GM12878 (cell line): ENCODE measurements at regions not wholly inside any gene's neighbourhood (a gene's known extent, or its start where the extent isn't known, plus 50 kb on each side); places are given as distances from the start of the nearest gene placed in this dataset.

Source experiments
- CTCF ChIP-seq, 3 experiments: IDR thresholded peaks in 2 of 3; conservative IDR thresholded peaks in 1 of 3; 2 replicates each; pipeline ENCODE4 v1.5.1; 2011; ENCODE audit warnings: low read depth in 3 of 3, low read length in 3 of 3, mild to moderate bottlenecking in 3 of 3, control low read depth in 2 of 3, moderate library complexity in 2 of 3, inconsistent platforms in 1 of 3, mixed read lengths in 1 of 3; ENCODE audit not compliant: control insufficient read depth in 2 of 3, insufficient read depth in 1 of 3; ENCODE audit errors: extremely low read depth in 1 of 3
- FOXM1 ChIP-seq: IDR thresholded peaks from 2 replicates; pipeline ENCODE4 v1.6.1; 2012; ENCODE audit warnings: low read depth, mild to moderate bottlenecking, inconsistent platforms, low read length, moderate library complexity
- MYC ChIP-seq: IDR thresholded peaks from 2 replicates; pipeline ENCODE4 v1.6.1; 2011; ENCODE audit warnings: mild to moderate bottlenecking, low read length, moderate library complexity, inconsistent platforms; ENCODE audit not compliant: insufficient read depth, insufficient replicate concordance, insufficient read length, severe bottlenecking
- POLR2A ChIP-seq: IDR thresholded peaks from 2 replicates; pipeline ENCODE4 v1.6.1; 2011; ENCODE audit warnings: low read depth, mild to moderate bottlenecking, low read length
- REST ChIP-seq: IDR thresholded peaks from 2 replicates; pipeline ENCODE4 v1.6.1; 2012; ENCODE audit warnings: mild to moderate bottlenecking, low read depth, low read length
- SMAD1 ChIP-seq: fragments of 450-650 bp; IDR thresholded peaks from 2 replicates; pipeline ENCODE4 v1.6.1; 2018; ENCODE audit warnings: mild to moderate bottlenecking, low read depth; ENCODE audit not compliant: partially characterized antibody
- SMC3 ChIP-seq: IDR thresholded peaks from 2 replicates; pipeline ENCODE4 v1.6.1; 2011; ENCODE audit warnings: low read length, improper control_type of control experiment, borderline replicate concordance
- STAT1 ChIP-seq: fragments of 450-650 bp; conservative IDR thresholded peaks from 2 replicates; pipeline ENCODE4 v1.6.1; 2014; ENCODE audit warnings: antibody characterized with exemption, mild to moderate bottlenecking

DNA sequence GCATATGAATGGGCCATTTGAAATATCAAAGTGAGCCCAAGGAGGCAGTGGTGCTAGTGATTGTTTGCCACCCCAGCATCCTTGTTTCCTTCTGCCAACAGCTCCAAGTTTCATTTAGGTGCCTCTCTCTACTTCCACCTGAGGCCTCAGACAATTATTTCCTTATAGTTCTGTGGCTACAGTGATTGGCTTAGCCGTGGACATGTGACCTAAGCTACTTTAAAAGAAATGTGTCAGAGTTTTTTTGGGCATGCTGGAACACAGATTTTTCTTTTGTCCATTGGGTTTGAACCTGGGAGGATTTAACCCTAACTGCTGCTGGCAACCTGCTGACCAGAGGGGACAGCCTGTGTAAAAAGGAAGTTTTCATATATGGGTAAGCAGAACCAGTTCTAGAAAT lies 319.4 kb downstream of the CD109 start:
- TF ChIP-seq POLR2A (no peak), MYC (no peak), CTCF (IDR thresholded peaks at IDR 0.05 in 2 of 3, conservative IDR thresholded peaks at IDR 0.05 in 1 of 3; ENCODE audit: control insufficient read depth in 2 of 3, extremely low read depth in 1 of 3, insufficient read depth in 1 of 3, low read depth in 3 of 3, low read length in 3 of 3) (no peak), SMC3 (no peak), SMAD1 (no peak), REST (no peak), STAT1 (no peak), FOXM1 (no peak)
